ENCODE measurements at regions not wholly inside any gene's neighbourhood (a gene's known extent, or its start where the extent isn't known, plus 50 kb on each side); places are given as distances from the start of the nearest gene placed in this dataset.

GRCh38 chr4:114373508-114373907 is 225.1 kb upstream of the UGT8 start:
- TF ChIP-seq EP300 (IDR thresholded peaks at IDR 0.05) = no peak
- no peak for TF ChIP-seq CTCF (IDR thresholded peaks at IDR 0.05)
- TF ChIP-seq POLR2A (IDR thresholded peaks at IDR 0.05) = no peak
- no peak for TF ChIP-seq POLR2AphosphoS5 (IDR thresholded peaks at IDR 0.05)

Data from sigmoid colon (tissue), 4 donors.